Thoracic aorta (tissue), 2 donors: ENCODE measurements at regions not wholly inside any gene's neighbourhood (a gene's known extent, or its start where the extent isn't known, plus 50 kb on each side); places are given as distances from the start of the nearest gene placed in this dataset.

Source experiments
- ATAC-seq: fragments of 150-250 bp; one replicate; pipeline ENCODE4 v1.8.0; 2017; ENCODE audit warnings: low read depth; ENCODE audit not compliant: insufficient number of reproducible peaks, low FRiP score
- DNase-seq: peaks from one replicate; pipeline ENCODE4 v3.0.0-alpha.2; 2020; ENCODE audit warnings: low spot score
- H3K27ac ChIP-seq, 2 donors: fragments of 200-600 bp; sonication (generic); 1 replicate in 1 of 2; 2 replicates in 1 of 2; pipeline ENCODE4 v1.5.1; 2016; ENCODE audit warnings: mild to moderate bottlenecking in 2 of 2, moderate library complexity in 2 of 2
- H3K27me3 ChIP-seq: fragments of 200-600 bp; sonication (generic); replicated peaks from 2 replicates; pipeline ENCODE4 v1.6.0; 2016; ENCODE audit warnings: mild to moderate bottlenecking; ENCODE audit not compliant: insufficient read depth
- H3K36me3 ChIP-seq: fragments of 200-600 bp; sonication (generic); one replicate; pipeline ENCODE4 v1.5.1; 2016
- H3K4me1 ChIP-seq, 2 donors: fragments of 200-600 bp; sonication (generic); 1 replicate in 1 of 2; 2 replicates in 1 of 2; pipeline versions ENCODE4 v1.5.1 to v1.6.0; 2016; ENCODE audit warnings: low read depth in 2 of 2, mild to moderate bottlenecking in 1 of 2; ENCODE audit not compliant: control insufficient read depth in 1 of 2
- H3K4me3 ChIP-seq: fragments of 200-600 bp; sonication (generic); 2 replicates; pipeline ENCODE4 v1.5.1; 2016; ENCODE audit warnings: mild to moderate bottlenecking
- H3K9me3 ChIP-seq: fragments of 200-600 bp; sonication (generic); 2 replicates; pipeline ENCODE4 v1.5.1; 2016
- TF ChIP-seq, protein P1 (sequence below): fragments of 200-600 bp; sonication (generic); IDR thresholded peaks from one replicate; pipeline ENCODE4 v1.5.1; 2019; ENCODE audit warnings: antibody characterized with exemption

GRCh38 chr4:33923469-33923868, 2320.8 kb downstream of the ARAP2 start:
- H3K27me3 ChIP-seq, result no peaks in the 10 kb centered on the region
- no peaks in the 10 kb centered on the region for H3K9me3 ChIP-seq
- DNase-seq (no peak), ATAC-seq (no peak)
- H3K4me1 ChIP-seq, result no peaks in the 10 kb centered on the region
- H3K4me3 ChIP-seq, result no peak overlapping the region
- TF ChIP-seq, protein P1, sequence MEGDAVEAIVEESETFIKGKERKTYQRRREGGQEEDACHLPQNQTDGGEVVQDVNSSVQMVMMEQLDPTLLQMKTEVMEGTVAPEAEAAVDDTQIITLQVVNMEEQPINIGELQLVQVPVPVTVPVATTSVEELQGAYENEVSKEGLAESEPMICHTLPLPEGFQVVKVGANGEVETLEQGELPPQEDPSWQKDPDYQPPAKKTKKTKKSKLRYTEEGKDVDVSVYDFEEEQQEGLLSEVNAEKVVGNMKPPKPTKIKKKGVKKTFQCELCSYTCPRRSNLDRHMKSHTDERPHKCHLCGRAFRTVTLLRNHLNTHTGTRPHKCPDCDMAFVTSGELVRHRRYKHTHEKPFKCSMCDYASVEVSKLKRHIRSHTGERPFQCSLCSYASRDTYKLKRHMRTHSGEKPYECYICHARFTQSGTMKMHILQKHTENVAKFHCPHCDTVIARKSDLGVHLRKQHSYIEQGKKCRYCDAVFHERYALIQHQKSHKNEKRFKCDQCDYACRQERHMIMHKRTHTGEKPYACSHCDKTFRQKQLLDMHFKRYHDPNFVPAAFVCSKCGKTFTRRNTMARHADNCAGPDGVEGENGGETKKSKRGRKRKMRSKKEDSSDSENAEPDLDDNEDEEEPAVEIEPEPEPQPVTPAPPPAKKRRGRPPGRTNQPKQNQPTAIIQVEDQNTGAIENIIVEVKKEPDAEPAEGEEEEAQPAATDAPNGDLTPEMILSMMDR, result no peak
- H3K36me3 ChIP-seq, result no peaks in the 10 kb centered on the region
- no peak overlapping the region for H3K27ac ChIP-seq

DNA sequence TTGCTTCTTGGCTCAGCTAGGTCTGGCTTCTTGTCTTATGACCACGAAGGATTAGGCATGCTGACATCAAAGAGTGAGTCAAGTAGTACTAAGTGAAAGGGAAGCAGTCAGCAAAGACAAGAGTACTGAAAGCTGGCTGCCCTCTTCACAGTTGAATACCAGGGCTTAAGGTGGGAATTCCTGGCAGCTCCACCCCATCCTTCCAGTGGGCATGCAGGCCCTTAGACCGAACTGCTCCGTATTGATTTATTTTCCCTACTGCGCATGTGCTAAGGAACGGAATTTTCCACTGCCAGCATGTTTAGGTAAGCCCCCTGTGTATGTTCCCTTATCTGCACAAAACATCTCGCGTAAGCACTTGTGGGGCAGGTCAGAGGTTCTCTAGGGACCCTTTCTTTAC, 2320.1 kb downstream of the ARAP2 start:
- Histone ChIP-seq H3K9me3 (no peaks in the 10 kb centered on the region), H3K4me1 (no peaks in the 10 kb centered on the region), H3K27ac (no peak overlapping the region), H3K27me3 (no peaks in the 10 kb centered on the region), H3K36me3 (no peaks in the 10 kb centered on the region), H3K4me3 (no peak overlapping the region)
- TF ChIP-seq, protein P1, result no peak
- no peak for DNase-seq
- ATAC-seq, result no peak

GRCh38 chr4:33924811-33925210, 2319.5 kb downstream of the ARAP2 start:
- TF ChIP-seq, protein P1, result no peak
- DNase-seq, result no peak
- Histone ChIP-seq H3K27ac (no peak overlapping the region), H3K27me3 (no peaks in the 10 kb centered on the region), H3K4me3 (no peak overlapping the region), H3K4me1 (no peaks in the 10 kb centered on the region), H3K36me3 (no peaks in the 10 kb centered on the region), H3K9me3 (no peaks in the 10 kb centered on the region)
- no peak for ATAC-seq

DNA sequence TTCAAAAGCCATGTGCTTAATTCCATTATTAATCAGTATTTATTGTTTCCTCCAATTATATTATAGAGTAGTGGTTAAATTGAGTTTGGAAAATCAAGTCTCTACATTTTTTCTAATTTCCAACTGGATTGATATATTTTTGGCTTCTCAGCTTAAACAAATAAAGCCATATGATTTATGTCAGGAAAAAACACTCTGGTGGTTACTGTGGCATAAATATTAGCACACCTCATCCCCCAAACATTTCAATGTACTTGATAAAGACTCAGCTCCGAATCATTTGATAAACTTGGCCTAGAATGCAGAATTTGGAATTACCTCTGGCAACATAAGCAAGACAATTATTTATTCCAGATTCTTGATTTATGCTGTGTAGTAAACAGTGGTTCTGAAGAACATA, 2313.8 kb downstream of the ARAP2 start:
- H3K4me3 ChIP-seq, result no peak overlapping the region
- H3K27ac ChIP-seq, result no peak overlapping the region
- TF ChIP-seq, protein P1, result no peak
- H3K36me3 ChIP-seq, result no peaks in the 10 kb centered on the region
- no peaks in the 10 kb centered on the region for H3K9me3 ChIP-seq
- no peaks in the 10 kb centered on the region for H3K27me3 ChIP-seq
- no peak for ATAC-seq
- no peaks in the 10 kb centered on the region for H3K4me1 ChIP-seq
- DNase-seq, result no peak

DNA sequence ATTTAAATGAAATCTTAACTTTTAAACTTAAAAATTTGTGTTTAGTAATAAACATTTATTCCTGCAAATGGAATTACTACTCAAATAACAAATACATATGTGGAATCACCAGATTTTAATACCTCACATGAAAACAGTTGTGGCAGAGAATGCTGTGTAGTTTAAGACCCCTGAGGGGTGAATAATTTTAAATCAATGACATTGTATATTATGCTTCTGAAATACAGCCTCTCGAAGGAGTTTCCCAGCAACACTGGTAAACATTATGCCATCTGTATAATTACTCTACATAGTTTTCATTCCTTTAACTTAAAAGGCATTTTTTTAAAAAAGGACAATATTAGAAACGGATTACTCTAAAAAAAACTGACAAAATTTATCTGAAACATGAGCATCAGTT, 2313.3 kb downstream of the ARAP2 start:
- Histone ChIP-seq H3K9me3 (no peaks in the 10 kb centered on the region), H3K36me3 (no peaks in the 10 kb centered on the region), H3K27me3 (no peaks in the 10 kb centered on the region), H3K4me1 (no peaks in the 10 kb centered on the region), H3K4me3 (no peak overlapping the region), H3K27ac (no peak overlapping the region)
- TF ChIP-seq, protein P1, result no peak
- ATAC-seq, result no peak
- DNase-seq, result no peak
